HepG2 (cell line): ENCODE measurements at regions not wholly inside any gene's neighbourhood (a gene's known extent, or its start where the extent isn't known, plus 50 kb on each side); places are given as distances from the start of the nearest gene placed in this dataset.

Source experiments
- ATAC-seq: fragments of 200-7000 bp; cut with Tn5 transposase; 3 replicates; pipeline ENCODE4 v1.9.1; 2020; ENCODE audit warnings: mild to moderate bottlenecking, moderate library complexity
- BruUV-seq: library from RNA; stranded (reverse); fragments of 400-500 nt; replicated peaks from 2 replicates; lab custom pipeline; 2021; lab: Mats Ljungman, UMichigan
- CTCF ChIA-PET: fragments of 300-600 bp; formaldehyde crosslinking; extraction: SDS; loops from one replicate; lab custom pipeline; 2021; ENCODE audit warnings: low total read pairs, inconsistent platforms, low intra/inter-chr PET ratio; lab: Yijun Ruan, JAX
- POLR2A ChIA-PET: fragments of 350-600 bp; sonication (Branson Sonifier 250); formaldehyde crosslinking; loops from one replicate; lab custom pipeline; 2020; ENCODE audit warnings: antibody characterized with exemption, inconsistent platforms; lab: Yijun Ruan, JAX
- DNase-seq: peaks from one replicate; pipeline ENCODE4 v3.0.0-alpha.2; 2015; ENCODE audit warnings: low spot score
- FAIRE-seq: peaks from 3 replicates; lab custom pipeline; 2011; peaks lifted over from hg19 to GRCh38; lab: Jason Lieb, UNC
- H2AFZ ChIP-seq: one replicate; pipeline ENCODE4 v1.6.1; 2011; ENCODE audit warnings: low read length, inconsistent platforms
- H3K27ac ChIP-seq: fragments of 300-600 bp; 3 replicates; pipeline ENCODE4 v1.8.0; 2011; ENCODE audit warnings: mixed run types, mild to moderate bottlenecking, mixed read lengths, low read length, inconsistent platforms; ENCODE audit not compliant: insufficient read depth; ENCODE audit errors: extremely low read length
- H3K27me3 ChIP-seq, 2 experiments: fragments of 200-600 bp in 1 of 2; 2 replicates in 1 of 2; 3 replicates in 1 of 2; pipeline versions ENCODE4 v1.6.0 to v1.8.0; 2011; ENCODE audit warnings: low read length in 2 of 2, mild to moderate bottlenecking in 2 of 2, moderate library complexity in 2 of 2, inconsistent platforms in 1 of 2; ENCODE audit not compliant: insufficient read depth in 2 of 2, control insufficient read depth in 1 of 2
- H3K36me3 ChIP-seq, 2 experiments: fragments of 200-600 bp in 1 of 2; replicated peaks in 1 of 2; 2 replicates in 1 of 2; 3 replicates in 1 of 2; pipeline versions ENCODE4 v1.5.1 to v1.8.0; 2011; ENCODE audit warnings: low read length in 2 of 2, inconsistent platforms in 1 of 2; ENCODE audit not compliant: insufficient read depth in 2 of 2, control insufficient read depth in 1 of 2
- H3K4me1 ChIP-seq: 2 replicates; pipeline ENCODE4 v1.5.1; 2012; ENCODE audit warnings: low read length, inconsistent platforms; ENCODE audit not compliant: insufficient read depth
- H3K4me2 ChIP-seq: 2 replicates; pipeline ENCODE4 v1.6.0; 2011; ENCODE audit warnings: low read depth, low read length, inconsistent platforms
- H3K4me3 ChIP-seq, 3 experiments: fragments of 200-600 bp in 1 of 3; sonication (generic), shearing (Covaris generic) in 1 of 3; replicated peaks in 1 of 3; 2 replicates each; pipeline ENCODE4 v1.5.1; 2011 to 2016; ENCODE audit warnings: low read length in 3 of 3, inconsistent platforms in 2 of 3, low read depth in 2 of 3, mild to moderate bottlenecking in 2 of 3, control low read depth in 1 of 3, mixed read lengths in 1 of 3; ENCODE audit not compliant: insufficient read depth in 1 of 3
- H3K79me2 ChIP-seq: one replicate; pipeline ENCODE4 v1.6.1; 2011; ENCODE audit warnings: low read length, inconsistent platforms; ENCODE audit not compliant: insufficient read depth
- H3K9ac ChIP-seq: 2 replicates; pipeline ENCODE4 v1.6.0; 2011; ENCODE audit warnings: mild to moderate bottlenecking, low read depth, low read length, inconsistent platforms; ENCODE audit not compliant: insufficient read depth
- H3K9me3 ChIP-seq: 2 replicates; pipeline ENCODE4 v1.5.1; 2012; ENCODE audit warnings: mild to moderate bottlenecking, low read length
- H4K20me1 ChIP-seq: 2 replicates; pipeline ENCODE4 v1.6.0; 2011; ENCODE audit warnings: inconsistent platforms, mild to moderate bottlenecking, low read length, moderate library complexity; ENCODE audit not compliant: insufficient read depth
- CREM ChIP-seq, 2 experiments: sonication (generic) in 1 of 2; formaldehyde crosslinking in 1 of 2; IDR thresholded peaks; 2 replicates each; pipeline versions ENCODE4 v1.4.0 to v1.6.1; 2016 to 2020; ENCODE audit warnings: antibody characterized with exemption in 1 of 2, mild to moderate bottlenecking in 1 of 2, missing genetic modification reagents in 1 of 2
- HOXA5 ChIP-seq: sonication (generic); formaldehyde crosslinking; IDR thresholded peaks from 2 replicates; pipeline ENCODE4 v1.4.0; 2020; ENCODE audit warnings: missing genetic modification reagents
- SOX6 ChIP-seq, 2 experiments: fragments of 450-650 bp in 1 of 2; sonication (generic) in 1 of 2; formaldehyde crosslinking in 1 of 2; IDR thresholded peaks; 2 replicates each; pipeline versions ENCODE4 v1.4.0 to v1.6.1; 2017 to 2020; ENCODE audit warnings: antibody characterized with exemption in 1 of 2, mild to moderate bottlenecking in 1 of 2, missing genetic modification reagents in 1 of 2
- ZNF18 ChIP-seq: sonication (generic); formaldehyde crosslinking; IDR thresholded peaks from 2 replicates; pipeline ENCODE4 v1.8.0; 2022; ENCODE audit warnings: mild to moderate bottlenecking, missing genetic modification reagents; ENCODE audit not compliant: insufficient replicate concordance
- ZNF484 ChIP-seq: sonication (generic); formaldehyde crosslinking; IDR thresholded peaks from 2 replicates; pipeline ENCODE4 v1.5.1; 2020; ENCODE audit warnings: mild to moderate bottlenecking, low read depth, missing genetic modification reagents, borderline replicate concordance
- in situ Hi-C: cut with HindIII; loops from 2 replicates; pipeline ENCODE4 v1.10.0; 2017; ENCODE audit warnings: low pct_unique_long_range_greater_than_20kb; ENCODE audit not compliant: extremely low pct_ligation_motif_present
- intact Hi-C: fragments of 100-400 bp; cut with micrococcal nuclease; formaldehyde crosslinking; loops from one replicate; pipeline ENCODE4 v1.10.0; 2022; ENCODE audit not compliant: unreplicated experiment
- TF ChIP-seq, protein P1 (sequence below): sonication (generic); formaldehyde crosslinking; IDR thresholded peaks from 2 replicates; pipeline ENCODE4 v1.5.0; 2020; ENCODE audit warnings: missing genetic modification reagents, mild to moderate bottlenecking, borderline replicate concordance

GRCh38 chr3:182462152-182462551, 331.2 kb upstream of the ATP11B start:
- no peaks in the 10 kb centered on the region for H3K9me3 ChIP-seq

More at GRCh38 chr3:182462152-182462551, 331.2 kb upstream of the ATP11B start:
- in situ Hi-C loops (no loop called here), intact Hi-C loops (no loop called here)
- H3K27me3 ChIP-seq, result no peaks in the 10 kb centered on the region
- no peak overlapping the region for H3K9ac ChIP-seq
- H3K27ac ChIP-seq, result no peak overlapping the region
- no TSS peak for BruUV-seq
- H3K79me2 ChIP-seq, result no peaks in the 10 kb centered on the region
- POLR2A ChIA-PET, result no interaction called here
- H2AFZ ChIP-seq, result no peak overlapping the region
- TF ChIP-seq ZNF484 (no peak), HOXA5 (CRISPR knock-in tag) (no peak), ZNF18 (CRISPR knock-in tag) (no peak), CREM (IDR thresholded peaks at IDR 0.05) (no peak), CREM (CRISPR knock-in tag; IDR thresholded peaks at IDR 0.05) (no peak), SOX6 (IDR thresholded peaks at IDR 0.05) (no peak), SOX6 (CRISPR knock-in tag; IDR thresholded peaks at IDR 0.05) (no peak)
- TF ChIP-seq, protein P1, sequence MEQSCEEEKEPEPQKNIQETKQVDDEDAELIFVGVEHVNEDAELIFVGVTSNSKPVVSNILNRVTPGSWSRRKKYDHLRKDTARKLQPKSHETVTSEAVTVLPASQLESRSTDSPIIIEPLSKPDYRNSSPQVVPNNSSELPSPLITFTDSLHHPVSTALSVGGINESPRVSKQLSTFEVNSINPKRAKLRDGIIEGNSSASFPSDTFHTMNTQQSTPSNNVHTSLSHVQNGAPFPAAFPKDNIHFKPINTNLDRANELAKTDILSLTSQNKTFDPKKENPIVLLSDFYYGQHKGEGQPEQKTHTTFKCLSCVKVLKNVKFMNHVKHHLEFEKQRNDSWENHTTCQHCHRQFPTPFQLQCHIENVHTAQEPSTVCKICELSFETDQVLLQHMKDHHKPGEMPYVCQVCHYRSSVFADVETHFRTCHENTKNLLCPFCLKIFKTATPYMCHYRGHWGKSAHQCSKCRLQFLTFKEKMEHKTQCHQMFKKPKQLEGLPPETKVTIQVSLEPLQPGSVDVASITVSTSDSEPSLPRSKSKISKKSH (CRISPR knock-in tag), result no peak
- no peak overlapping the region for H3K4me2 ChIP-seq
- DNase-seq (no peak), ATAC-seq (no peak), FAIRE-seq (no peak)
- H4K20me1 ChIP-seq, result no peaks in the 10 kb centered on the region
- CTCF ChIA-PET, result no interaction called here
- peaks cover 14% of the 10 kb centered on the region for H3K4me1 ChIP-seq
- H3K36me3 ChIP-seq, result no peaks in the 10 kb centered on the region
- H3K4me3 ChIP-seq, result no peak overlapping the region
